A549 (cell line): ENCODE measurements at regions not wholly inside any gene's neighbourhood (a gene's known extent, or its start where the extent isn't known, plus 50 kb on each side); places are given as distances from the start of the nearest gene placed in this dataset.
"Not testable (repeated sequence)": the region's sequence is repeated elsewhere in the genome, so short reads cannot be mapped to it uniquely, and the experiment has no call there.

Experiments
- ATAC-seq, 2 experiments: fragments of 200-7000 bp in 1 of 2; fragments of >200 bp in 1 of 2; cut with Nextera tagmentation in 1 of 2; cut with Tn5 transposase in 1 of 2; 3 replicates each; pipeline versions ENCODE4 v1.8.0 to v1.9.1; 2018 to 2020; ENCODE audit warnings: mild to moderate bottlenecking in 1 of 2, moderate library complexity in 1 of 2
- CTCF ChIA-PET: fragments of 300-600 bp; sonication (Branson Sonifier 250); formaldehyde crosslinking; extraction: SDS; loops from one replicate; lab custom pipeline; 2021; ENCODE audit warnings: antibody characterized with exemption, inconsistent platforms; lab: Yijun Ruan, JAX
- POLR2A ChIA-PET: fragments of 350-600 bp; formaldehyde crosslinking; extraction: SDS; loops from one replicate; lab custom pipeline; 2021; ENCODE audit warnings: antibody characterized with exemption, inconsistent platforms; lab: Yijun Ruan, JAX
- DNase-seq, 2 experiments: peaks; one replicate each; pipeline versions ENCODE4 v3.0.0 to v3.0.0-alpha.2; 2011 to 2016; ENCODE audit warnings: low read depth in 1 of 2, low spot score in 1 of 2
- FAIRE-seq: peaks from 2 replicates; lab custom pipeline; 2011; peaks lifted over from hg19 to GRCh38; lab: Jason Lieb, UNC
- H3K27ac ChIP-seq, 2 experiments: fragments of >200 bp; sonication (Bioruptor Twin); formaldehyde crosslinking; 3 replicates each; pipeline ENCODE4 v1.5.1; 2016 to 2017
- H3K4me1 ChIP-seq: fragments of >200 bp; sonication (Bioruptor Twin); formaldehyde crosslinking; 3 replicates; pipeline ENCODE4 v1.6.1; 2016
- H3K4me2 ChIP-seq: fragments of >200 bp; sonication (Bioruptor Twin); formaldehyde crosslinking; 3 replicates; pipeline ENCODE4 v1.6.1; 2016
- H3K4me3 ChIP-seq: fragments of >200 bp; sonication (Bioruptor Twin); formaldehyde crosslinking; 3 replicates; pipeline ENCODE4 v1.5.1; 2016
- H3K9me3 ChIP-seq: fragments of >200 bp; sonication (Bioruptor Twin); formaldehyde crosslinking; 3 replicates; pipeline ENCODE4 v1.6.1; 2016
- BHLHE40 ChIP-seq: IDR thresholded peaks from 2 replicates; pipeline ENCODE4 v1.6.1; 2012; ENCODE audit warnings: low read depth, low read length, inconsistent platforms
- CBX2 ChIP-seq: fragments of 200-600 bp; sonication (generic); IDR thresholded peaks from 2 replicates; pipeline ENCODE4 v1.6.1; 2016; ENCODE audit warnings: low read depth, mild to moderate bottlenecking, borderline replicate concordance
- EHMT2 ChIP-seq: fragments of 200-600 bp; sonication (generic); IDR thresholded peaks from 2 replicates; pipeline ENCODE4 v1.6.1; 2016; ENCODE audit warnings: antibody characterized with exemption, low read depth, mild to moderate bottlenecking, moderate library complexity
- EP300 ChIP-seq, 2 experiments: fragments of >200 bp; sonication (Bioruptor Twin); formaldehyde crosslinking; IDR thresholded peaks; 2 replicates in 1 of 2; 3 replicates in 1 of 2; pipeline ENCODE4 v1.6.1; 2016 to 2017
- ESRRA ChIP-seq: fragments of 150-350 bp; IDR thresholded peaks from 2 replicates; pipeline ENCODE4 v1.6.1; 2014; ENCODE audit warnings: mild to moderate bottlenecking, low read length, borderline replicate concordance
- FOSL2 ChIP-seq, 2 experiments: fragments of 450-650 bp in 1 of 2; fragments of >200 bp in 1 of 2; sonication (Bioruptor Twin) in 1 of 2; formaldehyde crosslinking; IDR thresholded peaks; 2 replicates each; pipeline versions ENCODE4 v1.5.0 to v1.6.1; 2016 to 2020; ENCODE audit warnings: mild to moderate bottlenecking in 1 of 2, moderate library complexity in 1 of 2
- HDAC2 ChIP-seq: fragments of 200-600 bp; sonication (generic); IDR thresholded peaks from 2 replicates; pipeline ENCODE4 v1.6.1; 2016
- HOXA7 ChIP-seq: fragments of 250-450 bp; sonication (Bioruptor Pico); IDR thresholded peaks from 2 replicates; pipeline ENCODE4 v1.5.0; 2020; ENCODE audit warnings: mild to moderate bottlenecking, moderate library complexity
- HOXB5 ChIP-seq: fragments of 250-450 bp; sonication (Bioruptor Pico); IDR thresholded peaks from 2 replicates; pipeline ENCODE4 v1.5.0; 2020; ENCODE audit warnings: mild to moderate bottlenecking, moderate library complexity
- JUN ChIP-seq, 2 experiments: fragments of >200 bp; sonication (Bioruptor Twin); formaldehyde crosslinking; IDR thresholded peaks; 2 replicates in 1 of 2; 3 replicates in 1 of 2; pipeline ENCODE4 v1.6.1; 2016 to 2017
- NFE2L2 ChIP-seq: fragments of 150-350 bp; conservative IDR thresholded peaks from 2 replicates; pipeline ENCODE4 v1.6.1; 2014; ENCODE audit warnings: low read length
- NPAS2 ChIP-seq: fragments of 250-450 bp; sonication (Bioruptor Pico); IDR thresholded peaks from 2 replicates; pipeline ENCODE4 v1.8.0; 2022; ENCODE audit warnings: mild to moderate bottlenecking, moderate library complexity, borderline replicate concordance
- NR3C1 ChIP-seq: fragments of >200 bp; sonication (Bioruptor Twin); formaldehyde crosslinking; IDR thresholded peaks from 3 replicates; pipeline ENCODE4 v1.6.1; 2017
- PHF8 ChIP-seq: fragments of 200-600 bp; sonication (generic); IDR thresholded peaks from 2 replicates; pipeline ENCODE4 v1.6.1; 2016; ENCODE audit warnings: low read depth, mild to moderate bottlenecking, antibody characterized with exemption, moderate library complexity, borderline replicate concordance
- RAD21 ChIP-seq, 2 experiments: fragments of >200 bp in 1 of 2; sonication (Bioruptor Twin) in 1 of 2; formaldehyde crosslinking in 1 of 2; IDR thresholded peaks in 1 of 2; conservative IDR thresholded peaks in 1 of 2; 2 replicates in 1 of 2; 3 replicates in 1 of 2; pipeline ENCODE4 v1.6.1; 2012 to 2018; ENCODE audit warnings: inconsistent platforms in 1 of 2
- RARB ChIP-seq: fragments of 250-450 bp; sonication (Bioruptor Pico); IDR thresholded peaks from 2 replicates; pipeline ENCODE4 v1.8.0; 2021; ENCODE audit warnings: mild to moderate bottlenecking, moderate library complexity
- RFX5 ChIP-seq: fragments of 450-650 bp; IDR thresholded peaks from 2 replicates; pipeline ENCODE4 v1.7.1; 2014; ENCODE audit warnings: antibody characterized with exemption, mild to moderate bottlenecking, moderate library complexity
- RNF2 ChIP-seq: fragments of 200-600 bp; sonication (generic); IDR thresholded peaks from 2 replicates; pipeline ENCODE4 v1.6.1; 2016; ENCODE audit warnings: low read depth, mild to moderate bottlenecking, antibody characterized with exemption, moderate library complexity, borderline replicate concordance
- TFCP2L1 ChIP-seq: fragments of 250-450 bp; sonication (Bioruptor Pico); IDR thresholded peaks from 2 replicates; pipeline ENCODE4 v1.5.0; 2021; ENCODE audit warnings: mild to moderate bottlenecking
- TP53 ChIP-seq: fragments of 250-450 bp; sonication (Bioruptor Pico); IDR thresholded peaks from 2 replicates; pipeline ENCODE4 v1.5.0; 2021; ENCODE audit warnings: mild to moderate bottlenecking, moderate library complexity
- ZC3H11A ChIP-seq: fragments of 450-650 bp; IDR thresholded peaks from 2 replicates; pipeline ENCODE4 v1.6.1; 2014; ENCODE audit warnings: antibody characterized with exemption, mild to moderate bottlenecking
- ZNF302 ChIP-seq: fragments of 250-450 bp; sonication (Bioruptor Pico); IDR thresholded peaks from 2 replicates; pipeline ENCODE4 v1.9.0; 2021; ENCODE audit warnings: inconsistent platforms, mild to moderate bottlenecking, moderate library complexity
- ZSCAN20 ChIP-seq: fragments of 250-450 bp; sonication (Bioruptor Pico); IDR thresholded peaks from 2 replicates; pipeline ENCODE4 v1.8.0; 2022; ENCODE audit warnings: mild to moderate bottlenecking, moderate library complexity
- WGBS: methylation state at CpG from one replicate; pipeline ENCODE4 v1.1.6; 2017; ENCODE audit errors: missing lambda C conversion rate; 5-methylcytosine and 5-hydroxymethylcytosine counted together
- TF ChIP-seq, protein P1 (sequence below): fragments of >200 bp; sonication (Bioruptor Twin); formaldehyde crosslinking; IDR thresholded peaks from 2 replicates; pipeline ENCODE4 v1.6.1; 2016
- TF ChIP-seq, protein P2 (sequence below): fragments of 250-450 bp; sonication (Bioruptor Pico); IDR thresholded peaks from 2 replicates; pipeline ENCODE4 v1.5.0; 2020; ENCODE audit warnings: low read depth, mild to moderate bottlenecking, moderate library complexity
- TF ChIP-seq, protein P3 (sequence below): fragments of >200 bp; sonication (Bioruptor Twin); formaldehyde crosslinking; IDR thresholded peaks from 3 replicates; pipeline ENCODE4 v1.5.1; 2016
- TF ChIP-seq, protein P4 (sequence below): IDR thresholded peaks from 2 replicates; pipeline ENCODE4 v1.6.1; 2012
- TF ChIP-seq, protein P5 (sequence below): fragments of 450-650 bp; IDR thresholded peaks from 2 replicates; pipeline ENCODE4 v1.6.1; 2014; ENCODE audit warnings: antibody characterized with exemption

DNA sequence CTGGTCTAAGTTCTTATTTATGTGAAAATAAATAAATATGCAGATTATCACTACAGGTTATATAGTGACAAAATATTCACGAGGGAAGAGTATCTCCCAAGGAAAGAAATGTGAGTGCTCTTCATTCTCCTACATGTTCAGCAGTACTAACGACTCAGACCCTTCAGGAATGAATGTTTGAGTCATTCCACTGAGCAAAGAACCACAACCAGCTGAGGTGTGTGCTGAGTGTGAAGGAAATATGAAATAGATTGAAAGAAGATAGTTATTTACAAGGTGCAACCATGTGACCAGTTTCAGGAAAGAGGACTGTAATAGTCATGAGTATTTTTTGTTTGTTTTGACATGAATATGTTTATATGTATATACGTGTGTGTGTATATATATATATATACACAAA lies 228.7 kb downstream of the TUSC1 start:
- no peak overlapping the region for H3K27ac ChIP-seq
- FAIRE-seq (no peak), ATAC-seq (no peak)

DNA sequence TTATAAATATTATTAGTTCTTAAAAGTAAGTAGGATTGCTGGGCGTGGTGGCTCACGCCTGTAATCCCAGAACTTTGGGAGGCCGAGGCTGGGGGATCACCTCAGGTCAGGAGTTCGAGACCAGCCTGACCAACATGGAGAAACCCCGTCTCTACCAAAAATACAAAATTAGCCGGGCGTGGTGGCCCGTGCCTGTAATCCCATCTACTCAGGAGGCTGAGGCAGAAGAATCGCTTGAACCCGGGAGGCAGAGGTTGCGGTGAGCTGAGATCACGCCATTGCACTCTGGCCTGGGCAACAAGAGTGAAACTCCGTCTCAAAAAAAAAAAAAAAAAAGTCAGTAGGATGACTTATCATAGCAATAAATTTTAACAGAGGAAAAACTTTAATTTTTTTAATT lies 232.5 kb downstream of the TUSC1 start:
- 24% methylated on average over 8 of the region's 13 CpGs for WGBS
- CTCF ChIA-PET, DNase-seq, FAIRE-seq, H3K27ac ChIP-seq, ATAC-seq, H3K4me3 ChIP-seq, H3K4me1 ChIP-seq, H3K9me3 ChIP-seq, POLR2A ChIA-PET, H3K4me2 ChIP-seq: not testable (repeated sequence)

More for the DNA sequence above, 228.7 kb downstream of the TUSC1 start:
- POLR2A ChIA-PET: no interaction called here
- H3K4me1 ChIP-seq: no peaks in the 10 kb centered on the region
- no peaks in the 10 kb centered on the region for H3K9me3 ChIP-seq
- H3K4me3 ChIP-seq: no peak overlapping the region
- 2% methylated on average over 3 of the region's 3 CpGs for WGBS
- TF ChIP-seq ZC3H11A (no peak), ZSCAN20 (CRISPR knock-in tag) (no peak), TFCP2L1 (CRISPR knock-in tag) (no peak)
- TF ChIP-seq, all 56 proteins: peak for 0
- CTCF ChIA-PET: no interaction called here
- H3K4me2 ChIP-seq: no peak overlapping the region
- DNase-seq: no peak

DNA sequence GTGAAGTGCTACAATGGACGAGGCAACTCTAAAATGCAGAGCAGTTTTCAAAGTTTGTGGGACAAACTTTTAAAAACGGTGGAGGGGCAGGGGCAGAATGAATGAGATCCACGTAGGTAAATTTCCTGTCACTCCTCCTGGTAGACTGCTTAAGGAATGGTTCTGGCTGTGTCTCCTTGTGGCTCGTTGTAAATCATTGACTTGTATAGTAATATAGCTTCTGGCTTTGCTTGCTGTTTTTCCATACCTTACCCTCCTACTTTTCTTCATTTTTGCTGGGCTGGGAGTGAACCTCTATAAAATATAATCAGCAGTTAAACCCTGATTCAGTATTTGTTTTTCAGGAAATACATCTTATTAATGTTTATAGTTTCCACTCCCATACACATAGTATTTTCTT lies 235.7 kb downstream of the TUSC1 start:
- ChIA-PET POLR2A (no interaction called here), CTCF (no interaction called here)
- FAIRE-seq (no peak), DNase-seq (no peak), ATAC-seq (no peak)
- WGBS: 2% methylated on average over 4 of the region's 4 CpGs
- TF ChIP-seq HDAC2: no peak
- no peak for TF ChIP-seq EHMT2
- no peak for TF ChIP-seq TP53 (CRISPR knock-in tag)
- TF ChIP-seq, protein P1, sequence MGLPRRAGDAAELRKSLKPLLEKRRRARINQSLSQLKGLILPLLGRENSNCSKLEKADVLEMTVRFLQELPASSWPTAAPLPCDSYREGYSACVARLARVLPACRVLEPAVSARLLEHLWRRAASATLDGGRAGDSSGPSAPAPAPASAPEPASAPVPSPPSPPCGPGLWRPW: no peak
- TF ChIP-seq, protein P2, sequence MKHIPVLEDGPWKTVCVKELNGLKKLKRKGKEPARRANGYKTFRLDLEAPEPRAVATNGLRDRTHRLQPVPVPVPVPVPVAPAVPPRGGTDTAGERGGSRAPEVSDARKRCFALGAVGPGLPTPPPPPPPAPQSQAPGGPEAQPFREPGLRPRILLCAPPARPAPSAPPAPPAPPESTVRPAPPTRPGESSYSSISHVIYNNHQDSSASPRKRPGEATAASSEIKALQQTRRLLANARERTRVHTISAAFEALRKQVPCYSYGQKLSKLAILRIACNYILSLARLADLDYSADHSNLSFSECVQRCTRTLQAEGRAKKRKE (CRISPR knock-in tag): no peak
- no peak for TF ChIP-seq RNF2
- TF ChIP-seq HOXA7 (CRISPR knock-in tag): no peak
- no peak for TF ChIP-seq BHLHE40
- TF ChIP-seq CBX2: no peak
- TF ChIP-seq, protein P3, sequence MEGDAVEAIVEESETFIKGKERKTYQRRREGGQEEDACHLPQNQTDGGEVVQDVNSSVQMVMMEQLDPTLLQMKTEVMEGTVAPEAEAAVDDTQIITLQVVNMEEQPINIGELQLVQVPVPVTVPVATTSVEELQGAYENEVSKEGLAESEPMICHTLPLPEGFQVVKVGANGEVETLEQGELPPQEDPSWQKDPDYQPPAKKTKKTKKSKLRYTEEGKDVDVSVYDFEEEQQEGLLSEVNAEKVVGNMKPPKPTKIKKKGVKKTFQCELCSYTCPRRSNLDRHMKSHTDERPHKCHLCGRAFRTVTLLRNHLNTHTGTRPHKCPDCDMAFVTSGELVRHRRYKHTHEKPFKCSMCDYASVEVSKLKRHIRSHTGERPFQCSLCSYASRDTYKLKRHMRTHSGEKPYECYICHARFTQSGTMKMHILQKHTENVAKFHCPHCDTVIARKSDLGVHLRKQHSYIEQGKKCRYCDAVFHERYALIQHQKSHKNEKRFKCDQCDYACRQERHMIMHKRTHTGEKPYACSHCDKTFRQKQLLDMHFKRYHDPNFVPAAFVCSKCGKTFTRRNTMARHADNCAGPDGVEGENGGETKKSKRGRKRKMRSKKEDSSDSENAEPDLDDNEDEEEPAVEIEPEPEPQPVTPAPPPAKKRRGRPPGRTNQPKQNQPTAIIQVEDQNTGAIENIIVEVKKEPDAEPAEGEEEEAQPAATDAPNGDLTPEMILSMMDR: no peak
- Histone ChIP-seq H3K4me2 (no peak overlapping the region), H3K4me1 (no peaks in the 10 kb centered on the region), H3K9me3 (no peaks in the 10 kb centered on the region), H3K4me3 (no peak overlapping the region), H3K27ac (no peak overlapping the region)

DNA sequence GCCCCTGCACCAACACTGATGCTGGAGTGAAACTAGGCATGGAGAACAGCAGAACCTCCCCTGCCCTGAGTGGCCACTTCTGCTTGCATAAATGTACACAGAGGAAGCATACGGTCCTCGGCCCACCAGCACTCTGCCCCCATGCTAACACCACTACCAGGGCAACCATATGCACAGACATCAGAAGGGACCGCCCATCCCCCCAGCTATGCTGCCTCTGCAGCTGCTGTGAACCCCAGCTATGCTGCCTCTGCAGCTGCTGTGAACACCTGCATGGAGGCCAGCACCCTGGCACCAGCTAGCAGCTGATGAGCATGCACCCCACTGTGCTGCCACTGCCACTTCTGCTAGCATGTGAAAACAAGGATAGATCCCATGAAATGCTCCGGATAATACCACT lies 250.3 kb downstream of the TUSC1 start:
- no peak for DNase-seq
- no peaks in the 10 kb centered on the region for H3K4me1 ChIP-seq
- ChIA-PET CTCF (no interaction called here), POLR2A (no interaction called here)
- H3K4me2 ChIP-seq: no peak overlapping the region
- WGBS: 6% methylated on average over 2 of the region's 4 CpGs
- H3K4me3 ChIP-seq: no peak overlapping the region
- no peak for FAIRE-seq
- 0 out of 3 replicates have a peak, but pooled peaks cover 2% of the 10 kb centered on the region for H3K9me3 ChIP-seq
- no peak overlapping the region for H3K27ac ChIP-seq
- no peak for ATAC-seq
- TF ChIP-seq, protein P4, sequence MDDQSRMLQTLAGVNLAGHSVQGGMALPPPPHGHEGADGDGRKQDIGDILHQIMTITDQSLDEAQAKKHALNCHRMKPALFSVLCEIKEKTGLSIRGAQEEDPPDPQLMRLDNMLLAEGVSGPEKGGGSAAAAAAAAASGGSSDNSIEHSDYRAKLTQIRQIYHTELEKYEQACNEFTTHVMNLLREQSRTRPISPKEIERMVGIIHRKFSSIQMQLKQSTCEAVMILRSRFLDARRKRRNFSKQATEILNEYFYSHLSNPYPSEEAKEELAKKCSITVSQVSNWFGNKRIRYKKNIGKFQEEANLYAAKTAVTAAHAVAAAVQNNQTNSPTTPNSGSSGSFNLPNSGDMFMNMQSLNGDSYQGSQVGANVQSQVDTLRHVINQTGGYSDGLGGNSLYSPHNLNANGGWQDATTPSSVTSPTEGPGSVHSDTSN: no peak
- no peak for TF ChIP-seq HOXA7 (CRISPR knock-in tag)
- no peak for TF ChIP-seq ZSCAN20 (CRISPR knock-in tag)
- no peak for TF ChIP-seq NFE2L2
- TF ChIP-seq HOXB5 (CRISPR knock-in tag): no peak
- TF ChIP-seq ZNF302 (CRISPR knock-in tag): no peak
- no peak for TF ChIP-seq RARB (CRISPR knock-in tag)
- TF ChIP-seq NPAS2 (CRISPR knock-in tag): no peak
- no peak for TF ChIP-seq JUN (IDR thresholded peaks at IDR 0.05)
- no peak for TF ChIP-seq PHF8
- no peak for TF ChIP-seq FOSL2 (IDR thresholded peaks at IDR 0.05)
- TF ChIP-seq FOSL2 (CRISPR knock-in tag; IDR thresholded peaks at IDR 0.05): no peak
- no peak for TF ChIP-seq EP300 (IDR thresholded peaks at IDR 0.05)
- TF ChIP-seq, protein P5, sequence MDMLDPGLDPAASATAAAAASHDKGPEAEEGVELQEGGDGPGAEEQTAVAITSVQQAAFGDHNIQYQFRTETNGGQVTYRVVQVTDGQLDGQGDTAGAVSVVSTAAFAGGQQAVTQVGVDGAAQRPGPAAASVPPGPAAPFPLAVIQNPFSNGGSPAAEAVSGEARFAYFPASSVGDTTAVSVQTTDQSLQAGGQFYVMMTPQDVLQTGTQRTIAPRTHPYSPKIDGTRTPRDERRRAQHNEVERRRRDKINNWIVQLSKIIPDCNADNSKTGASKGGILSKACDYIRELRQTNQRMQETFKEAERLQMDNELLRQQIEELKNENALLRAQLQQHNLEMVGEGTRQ: no peak
- TF ChIP-seq RAD21 (conservative IDR thresholded peaks at IDR 0.05 in 1 of 2, IDR thresholded peaks at IDR 0.05 in 1 of 2): no peak
- no peak for TF ChIP-seq NR3C1
- no peak for TF ChIP-seq RFX5
- no peak for TF ChIP-seq ESRRA
